ENCODE measurements at regions not wholly inside any gene's neighbourhood (a gene's known extent, or its start where the extent isn't known, plus 50 kb on each side); places are given as distances from the start of the nearest gene placed in this dataset.

DNA sequence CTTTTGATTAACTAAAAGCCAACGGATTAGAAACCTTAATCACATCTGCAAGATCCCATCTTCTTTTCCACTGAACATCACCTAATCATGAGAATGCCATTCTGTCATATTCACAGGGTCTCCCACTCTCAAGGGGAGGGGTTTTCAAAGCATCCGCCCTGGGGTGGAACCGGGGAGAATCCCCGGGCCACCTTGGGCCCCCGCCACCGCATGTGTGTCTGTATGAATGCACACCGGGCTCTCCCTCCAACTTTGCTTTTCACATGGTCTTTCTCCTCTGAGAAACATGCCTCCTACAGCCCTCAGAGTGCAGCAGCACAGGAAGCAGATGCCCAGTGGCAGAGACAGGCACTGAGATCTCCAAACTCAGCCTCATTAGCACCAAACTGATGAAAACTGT is 233.2 kb upstream of the PPP2R2D start:
- Histone ChIP-seq H3K27ac (no peak overlapping the region), H3K4me3 (no peak overlapping the region), H3K27me3 (peaks cover 0 to 7% (median 0%) of the 10 kb centered on the region in 7 donors), H3K9me3 (peaks cover 0 to 18% (median 0%) of the 10 kb centered on the region in 11 donors), H3K36me3 (no peaks in the 10 kb centered on the region), H3K4me1 (no peaks in the 10 kb centered on the region)
- intact Hi-C loops (cut with DNase I), result no loop called here
- ATAC-seq (no peak), DNase-seq (no peak)
- 83 to 84% methylated on average over 7 of the region's 7 CpGs for WGBS, 2 donors
- TF ChIP-seq, protein P1, sequence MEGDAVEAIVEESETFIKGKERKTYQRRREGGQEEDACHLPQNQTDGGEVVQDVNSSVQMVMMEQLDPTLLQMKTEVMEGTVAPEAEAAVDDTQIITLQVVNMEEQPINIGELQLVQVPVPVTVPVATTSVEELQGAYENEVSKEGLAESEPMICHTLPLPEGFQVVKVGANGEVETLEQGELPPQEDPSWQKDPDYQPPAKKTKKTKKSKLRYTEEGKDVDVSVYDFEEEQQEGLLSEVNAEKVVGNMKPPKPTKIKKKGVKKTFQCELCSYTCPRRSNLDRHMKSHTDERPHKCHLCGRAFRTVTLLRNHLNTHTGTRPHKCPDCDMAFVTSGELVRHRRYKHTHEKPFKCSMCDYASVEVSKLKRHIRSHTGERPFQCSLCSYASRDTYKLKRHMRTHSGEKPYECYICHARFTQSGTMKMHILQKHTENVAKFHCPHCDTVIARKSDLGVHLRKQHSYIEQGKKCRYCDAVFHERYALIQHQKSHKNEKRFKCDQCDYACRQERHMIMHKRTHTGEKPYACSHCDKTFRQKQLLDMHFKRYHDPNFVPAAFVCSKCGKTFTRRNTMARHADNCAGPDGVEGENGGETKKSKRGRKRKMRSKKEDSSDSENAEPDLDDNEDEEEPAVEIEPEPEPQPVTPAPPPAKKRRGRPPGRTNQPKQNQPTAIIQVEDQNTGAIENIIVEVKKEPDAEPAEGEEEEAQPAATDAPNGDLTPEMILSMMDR (IDR thresholded peaks at IDR 0.05), result no peak

DNA sequence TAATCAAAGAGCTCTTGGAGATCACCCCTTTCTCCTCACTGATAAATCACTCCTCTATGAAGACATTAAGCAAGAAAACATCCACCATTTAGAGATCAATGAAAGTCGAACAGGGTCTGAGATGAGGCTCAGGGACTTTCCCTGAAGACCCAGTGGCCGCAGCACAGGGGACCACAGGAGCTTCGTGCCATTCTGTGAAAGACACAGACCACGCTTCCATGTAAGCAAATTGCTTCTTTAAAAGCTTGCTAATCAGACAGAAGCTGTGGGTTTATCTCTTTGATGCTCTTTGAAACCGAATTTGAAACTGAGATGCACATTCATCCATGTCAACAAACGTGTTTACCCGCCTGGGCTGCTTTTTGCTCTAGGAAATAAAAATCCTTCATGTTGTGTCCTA is 231.9 kb upstream of the PPP2R2D start:
- Histone ChIP-seq H3K4me1 (no peaks in the 10 kb centered on the region), H3K27ac (no peak overlapping the region), H3K27me3 (peaks cover 0 to 7% (median 0%) of the 10 kb centered on the region in 7 donors), H3K4me3 (no peak overlapping the region), H3K9me3 (peaks cover 0 to 31% (median 0%) of the 10 kb centered on the region in 11 donors), H3K36me3 (no peaks in the 10 kb centered on the region)
- ATAC-seq (no peak), DNase-seq (no peak)
- TF ChIP-seq, protein P1 (IDR thresholded peaks at IDR 0.05), result no peak
- 48 to 61% methylated on average over 7 of the region's 7 CpGs for WGBS, 2 donors
- intact Hi-C loops (cut with DNase I), result loop anchor here in 1 of 10 donors (1.0 kb wide), 1 partner anchor 48 kb away; no protein-coding TSS in a partner anchor

DNA sequence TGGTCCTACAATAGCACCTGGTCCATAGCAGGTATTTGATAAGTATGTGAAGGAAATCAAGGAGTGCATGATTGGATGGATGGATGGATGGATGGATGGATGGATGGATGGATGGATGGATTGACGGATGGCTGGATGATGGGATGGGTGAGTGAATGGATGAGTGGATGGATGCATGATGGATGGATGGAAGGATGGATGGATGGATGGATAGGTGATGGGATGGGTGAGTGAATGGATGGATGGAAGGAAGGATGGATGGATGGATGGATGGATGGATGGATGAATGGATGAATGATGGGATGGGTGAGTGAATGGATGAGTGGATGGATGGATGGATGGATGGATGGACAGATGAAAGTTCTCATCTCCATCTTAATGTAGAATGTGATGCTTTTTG is 231.0 kb upstream of the PPP2R2D start:
- Histone ChIP-seq H3K27me3 (peaks cover 0 to 4% (median 0%) of the 10 kb centered on the region in 7 donors), H3K4me1 (no peaks in the 10 kb centered on the region), H3K36me3 (no peaks in the 10 kb centered on the region), H3K4me3 (no peak overlapping the region), H3K27ac (no peak overlapping the region), H3K9me3 (peaks cover 0 to 33% (median 0%) of the 10 kb centered on the region in 11 donors)
- intact Hi-C loops (cut with DNase I), result loop anchor here in 2 of 10 donors (1.0 to 10.0 kb wide), 2 partner anchors 47 to 65 kb away; no protein-coding TSS in a partner anchor
- 95 to 96% methylated on average over 1 of the region's 1 CpG for WGBS, 2 donors
- DNase-seq, result no peak
- TF ChIP-seq, protein P1 (IDR thresholded peaks at IDR 0.05), result no peak
- no peak for ATAC-seq

DNA sequence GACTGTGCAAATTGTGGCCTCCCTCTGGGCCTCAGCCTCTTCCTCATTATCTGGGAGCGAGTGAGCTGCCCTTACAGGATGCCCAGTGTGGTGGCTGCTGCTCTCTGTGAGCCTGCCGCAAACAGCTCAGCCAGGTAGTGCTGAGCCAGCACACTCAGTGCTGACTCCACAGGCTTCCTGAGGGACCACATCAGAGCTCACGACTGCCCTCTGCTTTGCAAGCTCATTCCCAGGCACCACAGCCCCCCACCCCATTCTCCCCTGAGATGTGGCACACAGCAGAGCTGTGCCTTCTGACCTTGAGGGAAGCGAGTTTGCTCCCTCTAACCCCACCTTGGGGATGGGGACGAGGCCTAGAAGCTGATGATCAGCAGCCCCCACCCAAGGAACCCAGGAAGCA is 230.5 kb upstream of the PPP2R2D start:
- 65 to 67% methylated on average over 5 of the region's 5 CpGs for WGBS, 2 donors
- intact Hi-C loops (cut with DNase I), result loop anchor here in 1 of 10 donors (10.0 kb wide), 1 partner anchor 64 kb away; no protein-coding TSS in a partner anchor
- ATAC-seq (no peak), DNase-seq (no peak)
- Histone ChIP-seq H3K27me3 (peaks cover 0 to 4% (median 0%) of the 10 kb centered on the region in 7 donors), H3K4me1 (no peaks in the 10 kb centered on the region), H3K36me3 (no peaks in the 10 kb centered on the region), H3K27ac (no peak overlapping the region), H3K4me3 (no peak overlapping the region), H3K9me3 (peaks cover 0 to 33% (median 0%) of the 10 kb centered on the region in 11 donors)
- TF ChIP-seq, protein P1 (IDR thresholded peaks at IDR 0.05), result no peak

Measured in heart right ventricle (tissue), 16 donors.